ENCODE measurements at regions not wholly inside any gene's neighbourhood (a gene's known extent, or its start where the extent isn't known, plus 50 kb on each side); places are given as distances from the start of the nearest gene placed in this dataset.
"Not testable (repeated sequence)": the region's sequence is repeated elsewhere in the genome, so short reads cannot be mapped to it uniquely, and the experiment has no call there.

GRCh38 chr2:17460371-17461086 lies 57.7 kb downstream of the RAD51AP2 start:
- ChIA-PET POLR2A (no interaction called here), CTCF (interaction anchor here (0.9 kb wide), 1 partner anchor 11 kb away, joined by 3 read pairs; no protein-coding TSS in a partner anchor)
- TF ChIP-seq CTCF (IDR thresholded peaks at IDR 0.05; ENCODE audit: control extremely low read depth, extremely low read depth, low read depth, missing control alignments), result no peak
- no peak for DNase-seq (ENCODE audit: extremely low spot score)

GRCh38 chr2:17455343-17455742 lies 62.9 kb downstream of the RAD51AP2 start:
- no peak for DNase-seq (ENCODE audit: extremely low spot score)
- ChIA-PET CTCF (no interaction called here), POLR2A (no interaction called here)
- no peak for TF ChIP-seq CTCF (IDR thresholded peaks at IDR 0.05; ENCODE audit: control extremely low read depth, extremely low read depth, low read depth, missing control alignments)

GRCh38 chr2:17446191-17446590 lies 72.0 kb downstream of the RAD51AP2 start:
- CTCF ChIA-PET, result interaction anchor here (1.3 kb wide), 1 partner anchor 16 kb away, joined by 3 read pairs; no protein-coding TSS in a partner anchor
- DNase-seq (ENCODE audit: extremely low spot score); POLR2A ChIA-PET: not testable (repeated sequence)

- ChIA-PET CTCF (interaction anchor here (1.3 kb wide), 1 partner anchor 17 kb away, joined by 3 read pairs; no protein-coding TSS in a partner anchor), POLR2A (no interaction called here)
- no peak for TF ChIP-seq CTCF (IDR thresholded peaks at IDR 0.05; ENCODE audit: control extremely low read depth, extremely low read depth, low read depth, missing control alignments)
- DNase-seq (ENCODE audit: extremely low spot score), result no peak
Measured at GRCh38 chr2:17445744-17446143, 72.5 kb downstream of the RAD51AP2 start.

- DNase-seq (ENCODE audit: extremely low spot score), result no peak
- CTCF ChIA-PET, result no interaction called here
- no peak for TF ChIP-seq CTCF (IDR thresholded peaks at IDR 0.05; ENCODE audit: control extremely low read depth, extremely low read depth, low read depth, missing control alignments)
- POLR2A ChIA-PET, result no interaction called here
Measured at GRCh38 chr2:17442334-17442733, 75.9 kb downstream of the RAD51AP2 start.

- POLR2A ChIA-PET, result no interaction called here
- no peak for TF ChIP-seq CTCF (IDR thresholded peaks at IDR 0.05; ENCODE audit: control extremely low read depth, extremely low read depth, low read depth, missing control alignments)
- DNase-seq (ENCODE audit: extremely low spot score), result no peak
- CTCF ChIA-PET, result no interaction called here
Measured at GRCh38 chr2:17441790-17442189, 76.5 kb downstream of the RAD51AP2 start.

- POLR2A ChIA-PET, result no interaction called here
- DNase-seq (ENCODE audit: extremely low spot score), result no peak
- TF ChIP-seq CTCF (IDR thresholded peaks at IDR 0.05; ENCODE audit: control extremely low read depth, extremely low read depth, low read depth, missing control alignments), result no peak
- CTCF ChIA-PET, result no interaction called here
Measured at GRCh38 chr2:17441055-17441771, 77.0 kb downstream of the RAD51AP2 start.

All from GM10248 (cell line).